Sigmoid colon (tissue), 4 donors: ENCODE measurements at regions not wholly inside any gene's neighbourhood (a gene's known extent, or its start where the extent isn't known, plus 50 kb on each side); places are given as distances from the start of the nearest gene placed in this dataset.

ENCODE experiments used
- CTCF ChIP-seq, 4 experiments: fragments of 450-650 bp in 3 of 4; fragments of 200-600 bp in 1 of 4; IDR thresholded peaks; one replicate each; pipeline ENCODE4 v1.5.1; 2016 to 2019; ENCODE audit warnings: antibody characterized with exemption in 4 of 4, mild to moderate bottlenecking in 3 of 4, moderate library complexity in 2 of 4
- POLR2A ChIP-seq, 2 donors: fragments of 450-650 bp; IDR thresholded peaks; one replicate each; pipeline ENCODE4 v1.6.1; 2016; ENCODE audit warnings: antibody characterized with exemption in 2 of 2, mild to moderate bottlenecking in 2 of 2, moderate library complexity in 2 of 2
- POLR2AphosphoS5 ChIP-seq, 4 donors: sonication (generic); formaldehyde crosslinking; IDR thresholded peaks; one replicate each; pipeline ENCODE4 v1.6.1; 2017; ENCODE audit warnings: antibody characterized with exemption in 4 of 4

DNA sequence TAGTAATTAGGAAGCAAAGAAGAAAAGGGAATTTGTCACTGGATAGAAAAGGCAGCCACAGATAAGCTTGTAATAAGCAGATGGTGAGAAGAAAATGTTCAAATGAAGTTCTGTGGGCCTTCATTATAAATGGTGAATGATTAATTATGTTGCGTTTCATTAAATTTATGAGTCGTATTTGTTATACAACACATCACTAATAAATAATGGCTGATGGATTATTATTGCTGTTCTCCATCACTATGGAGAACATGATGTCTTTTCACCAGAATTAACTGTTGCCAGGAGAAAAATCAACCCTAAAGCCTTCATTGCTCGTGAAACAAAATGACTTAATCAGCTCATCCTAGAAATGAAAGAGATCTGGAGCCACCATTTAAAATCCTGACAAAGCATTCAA is 158.5 kb downstream of the BTBD3 start:
- TF ChIP-seq POLR2A (IDR thresholded peaks at IDR 0.05) (no peak), CTCF (IDR thresholded peaks at IDR 0.05) (no peak), POLR2AphosphoS5 (IDR thresholded peaks at IDR 0.05) (peak in 2 of 4 donors; percentile 18 to 57)
